COLO668 (cell line): ENCODE measurements at regions not wholly inside any gene's neighbourhood (a gene's known extent, or its start where the extent isn't known, plus 50 kb on each side); places are given as distances from the start of the nearest gene placed in this dataset.
"Not testable (repeated sequence)": the region's sequence is repeated elsewhere in the genome, so short reads cannot be mapped to it uniquely, and the experiment has no call there.

ENCODE experiments used
- DNase-seq: peaks from one replicate; lab custom pipeline; 2025; ENCODE audit not compliant: unreplicated experiment; lab: John Stamatoyannopoulos, UW

GRCh38 chr1:30572192-30572591 is 151.2 kb downstream of the MATN1 start:
- no peak for DNase-seq

- no peak for DNase-seq
Observed at GRCh38 chr1:30571380-30571779, 152.0 kb downstream of the MATN1 start.

- no peak for DNase-seq
Observed at GRCh38 chr1:30569384-30569783, 154.0 kb downstream of the MATN1 start.

GRCh38 chr1:30562559-30562958 is 160.8 kb downstream of the MATN1 start:
- DNase-seq: no peak

GRCh38 chr1:30551603-30552002 is 171.8 kb downstream of the MATN1 start:
- no peak for DNase-seq

- no peak for DNase-seq
Observed at GRCh38 chr1:30550365-30551220, 172.8 kb downstream of the MATN1 start.

- not testable (repeated sequence) for DNase-seq
Observed at GRCh38 chr1:30549872-30550271, 173.5 kb downstream of the MATN1 start.

GRCh38 chr1:30548294-30548693 is 175.1 kb downstream of the MATN1 start:
- no peak for DNase-seq

GRCh38 chr1:30547326-30547725 is 176.1 kb downstream of the MATN1 start:
- DNase-seq: not testable (repeated sequence)

GRCh38 chr1:30545365-30545764 is 178.0 kb downstream of the MATN1 start:
- no peak for DNase-seq

- DNase-seq: no peak
Observed at GRCh38 chr1:30541721-30542485, 181.5 kb downstream of the MATN1 start.

- no peak for DNase-seq
Observed at GRCh38 chr1:30540611-30541192, 182.7 kb downstream of the MATN1 start.

- DNase-seq: no peak
Observed at GRCh38 chr1:30539884-30540283, 183.5 kb downstream of the MATN1 start.

GRCh38 chr1:30538993-30539867 is 184.2 kb downstream of the MATN1 start:
- no peak for DNase-seq

- DNase-seq: no peak
Observed at GRCh38 chr1:30538226-30538992, 185.0 kb downstream of the MATN1 start.

GRCh38 chr1:30537279-30537678 is 186.1 kb downstream of the MATN1 start:
- DNase-seq: no peak

GRCh38 chr1:30536530-30536929 is 186.9 kb downstream of the MATN1 start:
- DNase-seq: no peak

GRCh38 chr1:30535595-30536325 is 187.6 kb downstream of the MATN1 start:
- no peak for DNase-seq

GRCh38 chr1:30534551-30534940 is 188.8 kb downstream of the MATN1 start:
- no peak for DNase-seq
